ENCODE measurements at regions not wholly inside any gene's neighbourhood (a gene's known extent, or its start where the extent isn't known, plus 50 kb on each side); places are given as distances from the start of the nearest gene placed in this dataset.
"Not testable (repeated sequence)": the region's sequence is repeated elsewhere in the genome, so short reads cannot be mapped to it uniquely, and the experiment has no call there.

GRCh38 chr2:147149575-147150240 lies 695.1 kb upstream of the ACVR2A start:
- Histone ChIP-seq H3K4me1 (no peaks in the 10 kb centered on the region), H3K9me3 (ENCODE audit: control insufficient read depth, low read length) (no peaks in the 10 kb centered on the region), H3K27ac (no peak overlapping the region), H3K79me2 (no peaks in the 10 kb centered on the region), H3K4me3 (ENCODE audit: low read depth, low read length) (no peak overlapping the region), H3K4me2 (ENCODE audit: low read length) (no peak overlapping the region), H2AFZ (no peak overlapping the region), H3K9ac (no peak overlapping the region), H3K27me3 (ENCODE audit: control insufficient read depth, insufficient read depth, low read length) (no peaks in the 10 kb centered on the region), H3K36me3 (ENCODE audit: control insufficient read depth, insufficient read depth, low read length) (no peaks in the 10 kb centered on the region)
- TF ChIP-seq CTCF (IDR thresholded peaks at IDR 0.05), result no peak

DNA sequence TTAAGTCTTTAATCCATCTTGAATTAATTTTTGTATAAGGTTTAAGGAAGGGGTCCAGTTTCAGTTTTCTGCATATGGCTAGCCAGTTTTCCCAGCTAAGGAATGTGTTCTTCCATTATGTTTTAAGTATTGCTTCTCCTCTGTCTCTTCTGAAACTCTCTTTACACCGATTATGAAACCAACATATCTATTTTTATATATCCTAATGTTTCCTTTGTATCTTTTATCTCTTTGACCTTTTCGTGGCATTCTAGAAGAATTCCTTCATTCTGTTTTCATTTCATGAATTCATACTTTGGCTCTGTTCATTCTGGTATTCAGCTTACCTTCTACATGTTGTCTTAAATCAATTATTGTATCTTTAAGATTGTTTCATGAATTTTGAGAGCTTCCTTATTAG lies 697.0 kb upstream of the ACVR2A start:
- Histone ChIP-seq H3K27me3 (ENCODE audit: control insufficient read depth, insufficient read depth, low read length) (no peaks in the 10 kb centered on the region), H3K4me1 (no peaks in the 10 kb centered on the region), H3K79me2 (no peaks in the 10 kb centered on the region), H3K27ac (no peak overlapping the region), H3K36me3 (ENCODE audit: control insufficient read depth, insufficient read depth, low read length) (no peaks in the 10 kb centered on the region), H3K9ac (no peak overlapping the region), H3K4me3 (ENCODE audit: low read depth, low read length) (no peak overlapping the region), H2AFZ (no peak overlapping the region), H3K4me2 (ENCODE audit: low read length) (no peak overlapping the region), H3K9me3 (ENCODE audit: control insufficient read depth, low read length) (no peaks in the 10 kb centered on the region)
- no peak for TF ChIP-seq CTCF (IDR thresholded peaks at IDR 0.05)

- TF ChIP-seq CTCF (IDR thresholded peaks at IDR 0.05), result no peak
- Histone ChIP-seq H3K4me1 (no peaks in the 10 kb centered on the region), H3K27me3 (ENCODE audit: control insufficient read depth, insufficient read depth, low read length) (no peaks in the 10 kb centered on the region), H3K4me3 (ENCODE audit: low read depth, low read length) (no peak overlapping the region), H3K79me2 (no peaks in the 10 kb centered on the region), H3K9me3 (ENCODE audit: control insufficient read depth, low read length) (no peaks in the 10 kb centered on the region), H3K36me3 (ENCODE audit: control insufficient read depth, insufficient read depth, low read length) (no peaks in the 10 kb centered on the region), H2AFZ (no peak overlapping the region), H3K9ac (no peak overlapping the region), H3K4me2 (ENCODE audit: low read length) (no peak overlapping the region), H3K27ac (no peak overlapping the region)
Measured at GRCh38 chr2:147141930-147142329, 702.9 kb upstream of the ACVR2A start.

GRCh38 chr2:147139732-147140131 lies 705.1 kb upstream of the ACVR2A start:
- H3K4me3 ChIP-seq (ENCODE audit: low read depth, low read length); H3K4me2 ChIP-seq (ENCODE audit: low read length); H3K27me3 ChIP-seq (ENCODE audit: control insufficient read depth, insufficient read depth, low read length); H3K9me3 ChIP-seq (ENCODE audit: control insufficient read depth, low read length); H3K27ac ChIP-seq; H3K79me2 ChIP-seq; H3K9ac ChIP-seq; H3K4me1 ChIP-seq; H2AFZ ChIP-seq; H3K36me3 ChIP-seq (ENCODE audit: control insufficient read depth, insufficient read depth, low read length): not testable (repeated sequence)

DNA sequence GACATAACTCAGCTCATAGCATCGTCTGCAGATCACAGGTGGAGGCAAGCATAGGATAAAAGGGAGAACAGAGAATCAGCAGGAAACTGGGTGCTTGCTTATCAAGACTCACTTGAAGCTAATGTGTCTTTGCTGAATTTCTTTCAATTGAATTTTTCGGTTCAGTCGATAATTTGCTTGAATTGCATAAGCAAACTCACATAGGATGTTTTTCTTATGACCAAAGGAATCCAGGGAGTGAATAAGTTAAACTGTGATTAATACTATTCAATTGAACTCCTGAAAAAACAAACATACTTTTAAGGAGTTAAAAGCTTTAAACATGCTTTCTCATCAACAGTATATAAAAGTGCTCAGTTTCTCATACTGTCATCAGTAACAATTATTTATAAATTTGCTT lies 707.1 kb upstream of the ACVR2A start:
- Histone ChIP-seq H3K79me2 (no peaks in the 10 kb centered on the region), H3K4me3 (ENCODE audit: low read depth, low read length) (no peak overlapping the region), H2AFZ (no peak overlapping the region), H3K9ac (no peak overlapping the region), H3K4me2 (ENCODE audit: low read length) (no peak overlapping the region), H3K4me1 (no peaks in the 10 kb centered on the region), H3K27ac (no peak overlapping the region), H3K27me3 (ENCODE audit: control insufficient read depth, insufficient read depth, low read length) (no peaks in the 10 kb centered on the region), H3K9me3 (ENCODE audit: control insufficient read depth, low read length) (no peaks in the 10 kb centered on the region), H3K36me3 (ENCODE audit: control insufficient read depth, insufficient read depth, low read length) (no peaks in the 10 kb centered on the region)
- no peak for TF ChIP-seq CTCF (IDR thresholded peaks at IDR 0.05)

Measured in parathyroid adenoma (tissue), 2 donors.